Keratinocyte (primary cell): ENCODE measurements at regions not wholly inside any gene's neighbourhood (a gene's known extent, or its start where the extent isn't known, plus 50 kb on each side); places are given as distances from the start of the nearest gene placed in this dataset.

ENCODE experiments used
- DNase-seq: peaks from one replicate; pipeline ENCODE4 v3.0.0-alpha.2; 2011; ENCODE audit warnings: low read depth, missing footprints, low spot score
- FAIRE-seq: peaks from 2 replicates; lab custom pipeline; 2011; peaks lifted over from hg19 to GRCh38; lab: Jason Lieb, UNC
- H2AFZ ChIP-seq: 2 replicates; pipeline ENCODE4 v1.6.0; 2012; ENCODE audit warnings: low read length, control low read depth, inconsistent platforms; ENCODE audit not compliant: control insufficient read depth
- H3K27ac ChIP-seq: 2 replicates; pipeline ENCODE4 v1.5.1; 2011; ENCODE audit warnings: low read length; ENCODE audit not compliant: control insufficient read depth, insufficient read depth
- H3K27me3 ChIP-seq: 3 replicates; pipeline ENCODE4 v1.6.0; 2011; ENCODE audit warnings: low read length; ENCODE audit not compliant: control insufficient read depth, insufficient read depth; ENCODE audit errors: extremely low read depth
- H3K36me3 ChIP-seq, 2 experiments: 2 replicates in 1 of 2; 3 replicates in 1 of 2; pipeline ENCODE4 v1.5.1; 2011; ENCODE audit warnings: low read length in 2 of 2, mild to moderate bottlenecking in 1 of 2; ENCODE audit not compliant: control insufficient read depth in 2 of 2, insufficient read depth in 2 of 2; ENCODE audit errors: extremely low read depth in 1 of 2
- H3K4me1 ChIP-seq: 3 replicates; pipeline ENCODE4 v1.5.1; 2011; ENCODE audit warnings: low read length; ENCODE audit not compliant: control insufficient read depth, insufficient read depth; ENCODE audit errors: extremely low read depth
- H3K4me2 ChIP-seq: 3 replicates; pipeline ENCODE4 v1.6.0; 2011; ENCODE audit warnings: low read depth, low read length; ENCODE audit not compliant: control insufficient read depth, insufficient read depth; ENCODE audit errors: extremely low read depth
- H3K4me3 ChIP-seq, 3 experiments: fragments of 200-600 bp in 1 of 3; sonication (generic) in 1 of 3; 2 replicates in 2 of 3; 3 replicates in 1 of 3; pipeline ENCODE4 v1.5.1; 2011 to 2016; ENCODE audit warnings: low read length in 3 of 3, mild to moderate bottlenecking in 3 of 3, control low read depth in 2 of 3, inconsistent platforms in 1 of 3, low read depth in 1 of 3, mixed read lengths in 1 of 3, mixed run types in 1 of 3, moderate library complexity in 1 of 3; ENCODE audit not compliant: control insufficient read depth in 2 of 3, insufficient read depth in 2 of 3; ENCODE audit errors: extremely low read depth in 1 of 3
- H3K79me2 ChIP-seq: 2 replicates; pipeline ENCODE4 v1.6.0; 2012; ENCODE audit warnings: low read length; ENCODE audit not compliant: control insufficient read depth, insufficient read depth
- H3K9ac ChIP-seq: 3 replicates; pipeline ENCODE4 v1.6.0; 2011; ENCODE audit warnings: low read length; ENCODE audit not compliant: control insufficient read depth, insufficient read depth; ENCODE audit errors: extremely low read depth
- H3K9me1 ChIP-seq: 3 replicates; pipeline ENCODE4 v1.6.0; 2011; ENCODE audit warnings: low read length; ENCODE audit not compliant: control insufficient read depth, insufficient read depth; ENCODE audit errors: extremely low read depth
- H3K9me3 ChIP-seq: 2 replicates; pipeline ENCODE4 v1.5.1; 2012; ENCODE audit warnings: low read depth, low read length; ENCODE audit not compliant: control insufficient read depth
- H4K20me1 ChIP-seq: 3 replicates; pipeline ENCODE4 v1.6.0; 2011; ENCODE audit warnings: low read length; ENCODE audit not compliant: control insufficient read depth, insufficient read depth; ENCODE audit errors: extremely low read depth
- CTCF ChIP-seq, 3 experiments: IDR thresholded peaks in 1 of 3; conservative IDR thresholded peaks in 1 of 3; optimal IDR thresholded peaks in 1 of 3; 2 replicates in 2 of 3; 3 replicates in 1 of 3; pipeline versions ENCODE3 to v1.5.1; 2011; ENCODE audit warnings: low read length in 3 of 3, mild to moderate bottlenecking in 3 of 3, moderate library complexity in 2 of 3, control low read depth in 1 of 3, inconsistent platforms in 1 of 3; ENCODE audit not compliant: insufficient read depth in 2 of 3; ENCODE audit errors: extremely low read depth in 1 of 3
- EZH2 ChIP-seq: IDR thresholded peaks from one replicate; pipeline ENCODE4 v1.6.1; 2012; ENCODE audit warnings: inconsistent platforms, mild to moderate bottlenecking, low read length, moderate library complexity
- dilution Hi-C: fragments of 300-500 bp; cut with MboI; formaldehyde crosslinking; loops from one replicate; pipeline ENCODE4 v1.7.0; 2020; ENCODE audit warnings: low sequenced_read_pairs; ENCODE audit not compliant: extremely low pct_ligation_motif_present

GRCh38 chr6:100084316-100084990 is 90.4 kb upstream of the MCHR2 start:
- Histone ChIP-seq H3K9ac (no peak overlapping the region), H3K4me1 (no peaks in the 10 kb centered on the region), H3K79me2 (no peaks in the 10 kb centered on the region), H3K9me3 (no peaks in the 10 kb centered on the region), H3K27ac (no peak overlapping the region), H3K9me1 (no peaks in the 10 kb centered on the region), H4K20me1 (no peaks in the 10 kb centered on the region), H3K4me2 (no peak overlapping the region), H3K27me3 (no peaks in the 10 kb centered on the region), H3K4me3 (no peak overlapping the region), H2AFZ (no peak overlapping the region), H3K36me3 (no peaks in the 10 kb centered on the region)
- FAIRE-seq (no peak), DNase-seq (no peak)
- dilution Hi-C loops = loop anchor here (25.0 kb wide), 1 partner anchor 222 kb away; no protein-coding TSS in a partner anchor
- TF ChIP-seq CTCF (optimal IDR thresholded peaks at IDR 0.05 in 1 of 3, IDR thresholded peaks at IDR 0.05 in 1 of 3, conservative IDR thresholded peaks at IDR 0.05 in 1 of 3; ENCODE audit: extremely low read depth in 1 of 3, insufficient read depth in 2 of 3, low read length in 3 of 3) (no peak), EZH2 (no peak)

- H3K4me2 ChIP-seq = no peak overlapping the region
- H3K4me1 ChIP-seq = no peaks in the 10 kb centered on the region
- no peak overlapping the region for H3K4me3 ChIP-seq
- H3K9me3 ChIP-seq = no peaks in the 10 kb centered on the region
- no peaks in the 10 kb centered on the region for H3K79me2 ChIP-seq
- H2AFZ ChIP-seq = no peak overlapping the region
- H4K20me1 ChIP-seq = no peaks in the 10 kb centered on the region
- H3K27ac ChIP-seq = no peak overlapping the region
- no peaks in the 10 kb centered on the region for H3K27me3 ChIP-seq
- TF ChIP-seq CTCF (optimal IDR thresholded peaks at IDR 0.05 in 1 of 3, IDR thresholded peaks at IDR 0.05 in 1 of 3, conservative IDR thresholded peaks at IDR 0.05 in 1 of 3; ENCODE audit: extremely low read depth in 1 of 3, insufficient read depth in 2 of 3, low read length in 3 of 3) = peak; percentile 40 to 65 (median 60)
- TF ChIP-seq EZH2 = no peak
- H3K9ac ChIP-seq = no peak overlapping the region
- FAIRE-seq (no peak), DNase-seq (no peak)
- H3K9me1 ChIP-seq = no peaks in the 10 kb centered on the region
- dilution Hi-C loops = loop anchor here (25.0 kb wide), 1 partner anchor 216 kb away; no protein-coding TSS in a partner anchor
- no peaks in the 10 kb centered on the region for H3K36me3 ChIP-seq
Observed at GRCh38 chr6:100078509-100078908, 84.5 kb upstream of the MCHR2 start.
